GM13977 (cell line): ENCODE measurements at regions not wholly inside any gene's neighbourhood (a gene's known extent, or its start where the extent isn't known, plus 50 kb on each side); places are given as distances from the start of the nearest gene placed in this dataset.
"Not testable (repeated sequence)": the region's sequence is repeated elsewhere in the genome, so short reads cannot be mapped to it uniquely, and the experiment has no call there.

Experiments used
- DNase-seq: peaks from one replicate; pipeline ENCODE4 v3.0.0; 2012; ENCODE audit warnings: low spot score
- CTCF ChIP-seq: IDR thresholded peaks from 2 replicates; pipeline ENCODE4 v1.5.1; 2012; ENCODE audit warnings: mild to moderate bottlenecking, control low read depth; ENCODE audit not compliant: insufficient read depth; ENCODE audit errors: extremely low read depth, missing control alignments
- in situ Hi-C: fragments of 300-500 bp; cut with MboI; formaldehyde crosslinking; loops from one replicate; pipeline ENCODE4 v1.12.0; 2022; ENCODE audit warnings: low sequenced_read_pairs, low pct_unique_long_range_greater_than_20kb, mixed read lengths, inconsistent platforms; ENCODE audit not compliant: unreplicated experiment

GRCh38 chr15:59817053-59817452 is 127.9 kb upstream of the BNIP2 start:
- TF ChIP-seq CTCF, result no peak
- in situ Hi-C loops, result no loop called here
- DNase-seq, result no peak

GRCh38 chr15:59814409-59814808 is 125.3 kb upstream of the BNIP2 start:
- no peak for DNase-seq
- TF ChIP-seq CTCF, result no peak
- in situ Hi-C loops, result no loop called here

- in situ Hi-C loops, result no loop called here
- no peak for DNase-seq
- TF ChIP-seq CTCF, result no peak
Observed at GRCh38 chr15:59812889-59813288, 123.8 kb upstream of the BNIP2 start.

GRCh38 chr15:59812250-59812870 is 123.2 kb upstream of the BNIP2 start:
- DNase-seq, result no peak
- in situ Hi-C loops, result no loop called here
- no peak for TF ChIP-seq CTCF

- in situ Hi-C loops, DNase-seq: not testable (repeated sequence)
Observed at GRCh38 chr15:59803293-59803966, 114.3 kb upstream of the BNIP2 start.

- TF ChIP-seq CTCF, result no peak
- DNase-seq, result no peak
- in situ Hi-C loops, result no loop called here
Observed at GRCh38 chr15:59801649-59802048, 112.5 kb upstream of the BNIP2 start.

- TF ChIP-seq CTCF, result no peak
- no peak for DNase-seq
- in situ Hi-C loops, result no loop called here
Observed at GRCh38 chr15:59798605-59798917, 109.4 kb upstream of the BNIP2 start.
